HEK293T (cell line): ENCODE measurements at regions not wholly inside any gene's neighbourhood (a gene's known extent, or its start where the extent isn't known, plus 50 kb on each side); places are given as distances from the start of the nearest gene placed in this dataset.

Experiments used
- BHLHE40 ChIP-seq: fragments of 450-650 bp; IDR thresholded peaks from 2 replicates; pipeline ENCODE4 v1.6.1; 2016; ENCODE audit warnings: mild to moderate bottlenecking, moderate library complexity, borderline replicate concordance
- ELF4 ChIP-seq: fragments of 450-650 bp; IDR thresholded peaks from 2 replicates; pipeline ENCODE4 v1.6.1; 2017; ENCODE audit warnings: antibody characterized with exemption
- FOXK2 ChIP-seq: fragments of 450-650 bp; IDR thresholded peaks from 2 replicates; pipeline ENCODE4 v1.6.1; 2016; ENCODE audit warnings: mild to moderate bottlenecking
- L3MBTL2 ChIP-seq: fragments of 450-650 bp; conservative IDR thresholded peaks from 2 replicates; pipeline ENCODE4 v1.6.1; 2016; ENCODE audit warnings: mild to moderate bottlenecking
- LEF1 ChIP-seq: fragments of 450-650 bp; IDR thresholded peaks from 2 replicates; pipeline ENCODE4 v1.6.1; 2017; ENCODE audit warnings: mild to moderate bottlenecking, borderline replicate concordance
- SP1 ChIP-seq: fragments of 450-650 bp; IDR thresholded peaks from 2 replicates; pipeline ENCODE4 v1.6.1; 2017
- SUZ12 ChIP-seq: fragments of 450-650 bp; IDR thresholded peaks from 2 replicates; pipeline ENCODE4 v1.6.1; 2016; ENCODE audit warnings: mild to moderate bottlenecking

- TF ChIP-seq BHLHE40 = no peak
- TF ChIP-seq SP1 = no peak
- TF ChIP-seq ELF4 = no peak
- no peak for TF ChIP-seq L3MBTL2
- TF ChIP-seq FOXK2 = no peak
- no peak for TF ChIP-seq LEF1
- no peak for TF ChIP-seq SUZ12
These were observed 147.3 kb upstream of the KAZN start for GRCh38 chr1:14451217-14451616.
